GM21447 (cell line): ENCODE measurements at regions not wholly inside any gene's neighbourhood (a gene's known extent, or its start where the extent isn't known, plus 50 kb on each side); places are given as distances from the start of the nearest gene placed in this dataset.

ENCODE experiments used
- ATAC-seq: cut with Tn5 transposase; IDR thresholded peaks from one replicate; pipeline ENCODE4 v1.9.1; 2021; ENCODE audit not compliant: unreplicated experiment

DNA sequence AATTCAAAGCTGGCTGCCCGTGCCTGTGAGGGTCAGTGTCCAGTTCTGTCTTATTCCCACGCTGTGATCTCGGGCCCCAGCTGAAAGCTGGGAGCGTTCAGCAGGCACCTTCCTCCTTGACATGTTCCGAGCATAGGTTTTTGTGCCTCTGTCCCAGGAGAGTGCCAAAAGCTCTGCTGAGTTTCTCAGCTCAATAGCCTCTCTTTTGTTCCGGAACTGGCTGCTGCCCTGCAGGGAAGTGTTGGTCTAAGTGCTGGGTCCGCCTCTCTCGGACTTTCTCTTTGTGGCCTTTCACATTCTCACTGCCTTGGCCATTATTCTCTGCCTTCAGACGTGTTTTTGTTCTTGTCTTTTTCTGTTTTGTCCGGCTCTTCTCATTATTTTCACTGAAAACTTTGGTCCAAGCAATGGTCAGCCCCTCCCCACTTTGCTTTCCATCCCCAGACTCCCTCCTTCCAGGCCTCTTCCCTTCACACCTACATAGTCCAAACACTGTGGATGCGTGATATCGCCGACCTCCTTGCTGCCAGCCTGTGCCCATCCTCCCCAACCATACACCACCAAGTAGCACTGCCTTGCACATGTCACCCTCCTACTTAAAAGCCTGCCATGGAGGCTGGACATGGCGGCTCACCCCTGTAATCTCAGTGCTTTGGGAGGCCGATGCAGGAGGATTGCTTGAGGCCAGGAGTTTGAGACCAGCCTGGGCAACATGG lies 233.8 kb downstream of the RHOU start:
- no peak for ATAC-seq

DNA sequence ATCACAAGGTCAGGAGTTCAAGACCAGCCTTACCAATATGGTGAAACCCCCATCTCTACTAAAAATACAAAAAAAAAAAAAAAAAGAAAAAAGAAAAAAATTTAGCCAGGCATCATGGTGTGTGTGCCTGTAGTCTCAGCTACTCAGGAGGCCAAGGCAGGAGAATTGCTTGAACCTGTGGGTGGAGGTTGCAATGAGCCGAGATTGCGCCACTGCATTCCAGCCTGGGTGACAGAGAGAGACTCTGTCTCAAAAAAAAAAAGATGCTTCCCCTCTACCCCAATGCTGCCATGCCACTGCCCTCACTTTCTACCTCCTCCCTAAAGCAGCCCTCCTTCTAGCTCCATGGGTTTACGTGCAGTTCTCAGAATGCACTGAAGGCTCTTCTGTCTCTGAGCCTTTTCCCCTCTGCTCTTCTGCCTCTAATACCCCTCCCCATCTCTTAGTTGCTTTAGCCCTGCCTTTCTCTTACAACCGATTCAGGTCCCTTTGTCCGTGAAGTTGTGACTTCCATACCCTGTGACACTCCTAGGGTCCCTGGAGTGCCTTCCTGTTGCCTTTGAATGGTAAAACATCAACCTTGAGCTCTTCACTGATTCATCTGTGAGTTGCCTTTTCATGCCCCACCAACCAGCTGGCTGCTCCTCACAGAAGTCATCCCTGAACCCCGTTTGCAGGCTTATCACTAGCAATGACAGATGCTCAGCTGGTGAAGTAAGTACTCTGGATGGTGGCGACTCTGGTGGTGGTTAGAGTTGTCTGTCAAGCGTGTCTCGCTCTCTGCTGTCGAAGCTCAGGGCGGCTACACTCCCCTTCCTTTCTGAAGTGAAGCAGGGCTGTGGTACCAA lies 234.9 kb downstream of the RHOU start:
- no peak for ATAC-seq

DNA sequence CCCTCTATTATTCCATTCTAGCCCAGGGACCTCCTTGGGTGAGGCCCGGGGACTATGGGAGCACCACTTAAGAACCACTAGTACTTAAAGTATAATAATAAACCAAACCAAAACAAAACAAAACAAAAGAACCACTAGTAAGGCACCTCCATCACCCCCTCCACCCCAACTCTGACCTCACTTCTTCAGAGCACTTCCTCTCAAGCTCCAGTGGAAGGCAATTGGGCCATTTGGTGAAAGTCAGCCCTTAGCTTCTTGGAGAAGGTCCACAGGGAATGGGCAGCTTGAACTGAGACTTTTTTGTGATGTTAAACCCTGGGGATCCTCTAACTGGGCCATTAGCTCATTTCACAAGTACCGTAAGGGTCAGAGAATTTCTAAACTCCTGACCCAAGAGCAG lies 237.3 kb downstream of the RHOU start:
- ATAC-seq, result no peak

DNA sequence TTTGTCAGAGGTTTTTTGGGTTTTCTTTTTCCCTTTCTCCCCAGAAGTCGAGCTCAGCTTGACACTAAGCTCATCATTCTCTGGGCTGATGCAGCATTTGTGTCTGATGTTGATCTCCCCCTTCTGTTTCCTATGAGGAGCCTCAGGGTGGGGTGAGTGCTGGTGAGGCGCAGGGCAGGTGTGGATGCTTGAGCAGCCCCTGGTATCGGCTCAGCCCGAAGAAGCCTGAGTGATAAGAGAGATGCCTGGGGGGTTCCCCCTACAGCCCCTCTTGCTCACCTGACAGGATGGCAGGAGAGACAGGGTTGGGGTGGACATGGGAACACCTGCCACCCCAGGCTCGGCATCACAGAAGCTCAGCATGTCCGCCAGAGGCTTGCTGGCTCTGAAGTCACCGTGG lies 239.0 kb downstream of the RHOU start:
- ATAC-seq, result no peak

DNA sequence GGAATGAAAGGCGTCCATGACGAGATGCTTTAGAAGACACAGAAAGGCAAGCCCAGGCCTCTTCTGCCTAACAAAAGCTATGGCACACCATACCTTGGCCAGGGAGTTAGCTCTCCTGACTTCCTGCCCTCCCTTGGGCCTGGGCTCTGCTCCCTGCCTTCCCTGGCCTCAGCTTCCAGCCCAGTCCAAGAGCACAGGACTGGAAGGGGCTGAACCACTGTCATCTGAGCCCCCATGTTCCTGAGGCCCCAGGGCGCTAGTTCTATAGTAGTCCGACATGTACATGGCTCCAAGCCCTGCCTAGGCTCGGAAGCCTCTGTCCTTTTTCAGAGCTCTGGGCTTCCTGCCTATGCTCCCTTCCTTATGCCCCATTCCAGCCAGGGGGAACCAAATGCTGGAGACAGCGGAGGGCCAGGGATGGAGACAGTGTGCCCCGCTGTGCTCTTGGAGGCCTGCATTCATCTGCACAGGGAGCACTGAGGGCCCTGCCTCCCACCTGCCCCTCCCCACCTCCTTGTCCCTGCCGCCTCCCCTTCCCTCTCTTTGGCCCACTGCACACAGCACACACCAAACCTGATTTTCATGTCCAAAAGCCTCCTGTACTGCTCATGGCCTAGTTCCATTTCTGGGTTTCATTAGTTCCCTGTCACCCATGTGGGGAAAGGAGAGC lies 240.1 kb downstream of the RHOU start:
- ATAC-seq, result no peak

DNA sequence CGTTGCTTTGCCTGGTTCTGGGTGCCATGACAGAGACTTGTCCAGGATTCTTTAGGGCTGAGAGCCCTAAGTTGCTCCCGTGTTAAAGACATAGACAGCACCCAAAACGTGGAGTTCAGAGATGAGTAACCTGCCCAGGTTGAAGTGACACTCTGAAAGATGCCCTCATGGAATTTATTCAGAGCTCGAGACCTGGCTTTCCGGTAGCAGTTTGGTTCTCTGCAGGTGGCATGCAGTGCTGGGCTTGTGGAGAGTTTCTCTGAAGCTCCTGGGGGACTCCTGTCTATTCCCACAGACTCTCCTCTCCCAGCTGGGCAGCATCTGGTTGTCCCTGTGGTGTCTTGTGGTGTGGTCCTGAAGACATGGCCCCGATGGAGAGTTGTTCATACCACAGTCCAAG lies 241.0 kb downstream of the RHOU start:
- no peak for ATAC-seq

DNA sequence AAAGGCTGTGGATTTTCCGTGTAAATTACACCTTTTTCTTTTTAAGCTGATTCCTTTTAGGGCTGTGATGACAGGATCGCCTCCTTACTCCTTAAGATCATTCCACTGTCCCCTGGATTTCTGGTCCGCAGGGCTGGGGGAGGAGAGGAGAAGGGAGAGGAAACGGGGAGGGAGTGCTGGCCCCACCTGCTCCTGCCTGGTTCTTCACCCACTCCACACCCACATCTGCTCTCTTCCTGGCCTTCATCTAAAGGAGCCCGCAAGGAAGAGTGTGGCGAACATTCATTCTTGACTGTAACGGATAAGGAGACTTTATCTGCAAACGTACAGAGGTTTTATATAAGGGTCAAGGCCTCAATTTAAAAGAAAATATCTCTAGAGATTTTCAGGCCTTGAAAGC lies 242.0 kb downstream of the RHOU start:
- no peak for ATAC-seq

DNA sequence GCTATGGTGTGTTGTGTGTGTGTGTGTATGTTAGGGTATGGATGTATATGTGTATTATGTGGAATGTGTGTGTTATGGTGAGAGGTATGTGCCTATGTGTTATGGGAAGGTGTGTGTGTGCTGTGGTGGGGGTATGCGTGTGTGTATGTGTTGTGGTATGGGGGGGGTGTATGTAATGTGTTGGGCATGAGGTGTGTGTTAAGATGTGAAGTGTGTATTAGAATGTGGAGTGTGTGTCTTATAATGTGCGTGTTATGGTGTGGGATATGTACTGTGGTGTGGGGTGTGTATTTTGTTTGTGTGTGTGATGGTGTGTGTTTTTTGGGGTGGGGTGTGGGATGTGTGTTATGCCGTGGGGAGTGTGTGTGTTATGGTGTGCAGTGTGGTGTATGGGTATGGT lies 242.5 kb downstream of the RHOU start:
- ATAC-seq, result no peak

DNA sequence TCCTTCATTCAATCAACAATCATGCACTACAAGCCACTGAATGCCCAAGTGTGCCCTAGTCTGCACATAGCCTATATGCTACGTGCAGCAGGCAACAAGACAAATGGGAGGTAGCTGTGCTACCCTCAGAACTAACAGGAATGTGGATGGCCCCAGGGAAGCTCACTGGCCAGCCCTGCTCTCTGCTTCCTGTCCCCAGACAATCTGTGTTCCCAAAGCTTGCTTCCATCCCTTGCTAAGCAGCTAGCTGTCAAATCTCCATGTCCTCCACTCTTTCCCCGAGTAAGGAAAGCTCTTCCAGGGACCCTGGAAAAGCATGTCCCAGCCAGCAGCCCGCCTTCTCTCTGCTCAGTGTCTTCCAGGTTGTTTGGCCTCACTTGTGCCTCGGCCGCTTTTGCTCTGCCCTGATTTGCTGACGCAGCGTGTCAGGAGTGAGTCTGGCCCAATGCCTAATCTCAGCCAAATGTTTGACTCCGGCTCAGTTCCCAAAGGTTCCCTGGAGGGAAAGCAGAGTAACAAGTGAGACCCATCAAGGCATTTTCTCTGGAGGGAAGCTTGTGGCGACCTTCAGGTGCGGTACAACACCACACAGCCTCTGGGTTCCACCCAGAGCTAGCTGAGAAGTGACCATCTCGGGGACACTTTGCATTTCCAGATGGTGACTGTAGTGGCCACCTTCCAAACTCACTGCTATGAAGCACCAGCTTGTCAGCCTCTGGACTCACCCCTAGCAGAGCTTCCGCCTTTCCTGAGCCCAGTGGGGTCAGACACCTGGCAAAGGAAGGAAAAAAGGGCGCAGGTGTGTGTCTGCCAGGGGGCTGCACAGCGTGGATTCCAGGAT lies 243.4 kb downstream of the RHOU start:
- ATAC-seq, result no peak

DNA sequence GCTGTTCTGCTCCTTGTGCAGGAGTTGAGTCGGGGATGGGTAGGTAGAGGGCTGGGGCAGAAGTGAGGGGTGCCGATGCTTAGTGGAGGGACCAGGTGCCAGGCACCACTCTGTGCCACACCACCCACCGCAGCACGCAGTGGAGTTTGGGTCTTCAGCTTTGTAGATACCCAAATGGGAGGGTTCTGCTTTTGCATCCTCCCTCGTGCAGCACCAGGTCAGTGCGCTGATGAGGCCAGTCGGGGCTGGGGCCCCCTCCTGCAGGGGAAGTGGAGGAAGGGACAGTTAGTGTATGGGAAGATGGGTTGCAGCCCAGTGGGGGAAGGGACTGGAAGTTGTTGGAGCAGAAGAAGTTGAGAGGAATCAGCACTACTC lies 244.0 kb downstream of the RHOU start:
- ATAC-seq, result no peak

DNA sequence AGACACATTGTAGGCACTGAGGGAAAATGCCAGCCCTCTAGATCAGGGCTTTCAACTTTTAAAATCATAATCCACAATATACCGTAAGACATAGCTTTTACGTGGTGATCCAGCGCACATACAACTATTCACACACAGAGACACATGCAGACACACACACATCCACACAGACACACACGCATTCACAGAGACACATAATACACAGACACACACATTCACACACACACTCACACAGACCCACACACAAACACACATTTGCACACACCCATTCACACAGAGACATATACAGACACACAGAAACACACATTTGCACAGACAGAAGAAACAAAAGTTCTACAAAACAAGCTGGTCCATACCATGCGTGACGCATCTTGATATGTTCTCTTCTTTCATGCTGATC lies 244.5 kb downstream of the RHOU start:
- no peak for ATAC-seq

DNA sequence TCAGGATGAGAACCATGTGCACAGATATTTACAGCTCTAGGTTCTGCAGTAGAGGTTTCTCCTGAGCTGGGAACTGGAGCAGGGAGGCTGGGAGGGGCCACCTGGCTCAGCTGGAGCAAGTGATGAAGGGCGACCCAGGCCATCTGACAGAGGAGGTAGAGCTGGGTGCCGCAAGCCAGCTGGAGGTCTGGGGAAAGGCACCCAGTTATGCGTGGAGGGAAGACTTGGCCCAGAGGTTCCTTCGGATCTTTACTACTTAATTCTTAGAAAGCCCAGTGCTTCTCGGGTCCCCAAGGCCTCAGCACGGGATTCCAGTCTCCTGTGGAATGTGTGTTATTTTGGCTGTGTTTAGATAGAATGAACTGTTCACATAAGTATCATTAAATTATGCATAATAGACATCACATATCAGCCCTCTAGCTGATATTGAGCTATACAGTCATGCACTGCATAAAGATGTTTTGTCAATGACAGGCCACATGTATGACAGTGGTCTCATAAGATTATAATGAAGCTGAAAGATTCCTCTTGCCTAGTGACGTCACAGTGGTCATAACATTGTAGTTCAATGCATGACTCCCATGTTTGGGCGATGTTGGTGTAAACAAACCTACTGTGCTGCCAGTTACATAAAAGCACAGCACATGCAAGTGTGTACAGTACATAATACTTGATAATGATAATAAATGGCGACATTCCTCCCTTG lies 245.1 kb downstream of the RHOU start:
- ATAC-seq, result no peak

DNA sequence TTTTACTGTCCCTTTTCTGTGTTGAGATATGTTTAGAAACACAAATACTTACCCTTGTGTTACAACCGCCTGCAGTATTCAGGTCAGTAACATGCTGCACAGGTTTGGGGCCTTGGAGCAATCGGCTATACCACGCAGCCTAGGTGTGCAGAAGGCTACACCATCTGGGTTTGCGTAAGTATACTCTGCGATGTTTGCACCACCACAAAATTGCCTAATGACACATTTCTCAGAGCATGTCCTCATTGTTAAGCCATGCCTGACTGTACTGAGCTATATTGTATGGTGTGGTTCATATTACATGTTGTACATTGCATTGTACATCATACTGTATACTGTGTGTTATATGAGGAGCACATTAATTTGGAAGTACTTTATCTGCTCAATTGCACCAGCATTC lies 247.4 kb downstream of the RHOU start:
- ATAC-seq, result no peak

DNA sequence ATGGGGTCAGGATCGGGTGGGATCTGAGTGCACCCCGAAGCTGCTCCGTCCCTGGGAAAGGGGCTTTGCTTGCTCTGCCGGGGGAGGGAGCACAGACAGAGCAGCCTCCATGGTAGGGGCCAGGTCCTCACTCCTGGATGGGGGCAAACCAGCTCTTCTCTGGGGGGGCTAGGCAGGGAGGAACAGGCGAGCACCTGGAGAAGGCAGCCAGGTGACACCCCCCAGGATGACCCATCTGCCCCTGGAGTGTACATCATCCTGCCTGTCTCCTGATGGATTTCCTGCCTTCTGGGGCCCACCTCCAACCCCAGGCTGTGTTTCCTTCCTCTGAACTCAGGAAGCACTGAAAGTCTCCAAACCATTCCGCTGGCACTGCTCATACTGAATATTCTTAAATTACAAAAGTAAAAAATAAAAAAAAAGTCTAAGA lies 248.0 kb downstream of the RHOU start:
- no peak for ATAC-seq

DNA sequence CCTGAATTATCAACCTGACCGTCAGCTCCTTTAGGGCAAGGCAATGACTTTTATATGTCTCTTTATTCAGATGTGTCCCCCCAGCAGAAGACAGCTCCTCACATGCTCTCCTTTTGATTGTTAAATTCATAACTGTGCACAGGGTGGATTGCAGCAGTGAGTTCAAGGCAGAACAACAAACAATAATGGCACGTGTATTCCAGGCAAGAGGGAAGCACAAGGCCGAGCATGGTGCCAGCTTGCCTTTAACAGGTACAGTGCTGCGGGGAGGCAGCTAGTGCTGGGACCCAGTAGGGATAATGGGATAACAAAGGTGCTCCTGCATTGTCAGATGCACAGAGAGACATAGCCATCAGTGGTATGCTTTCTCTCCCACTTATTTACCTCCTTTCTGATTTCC lies 248.4 kb downstream of the RHOU start:
- ATAC-seq, result no peak

DNA sequence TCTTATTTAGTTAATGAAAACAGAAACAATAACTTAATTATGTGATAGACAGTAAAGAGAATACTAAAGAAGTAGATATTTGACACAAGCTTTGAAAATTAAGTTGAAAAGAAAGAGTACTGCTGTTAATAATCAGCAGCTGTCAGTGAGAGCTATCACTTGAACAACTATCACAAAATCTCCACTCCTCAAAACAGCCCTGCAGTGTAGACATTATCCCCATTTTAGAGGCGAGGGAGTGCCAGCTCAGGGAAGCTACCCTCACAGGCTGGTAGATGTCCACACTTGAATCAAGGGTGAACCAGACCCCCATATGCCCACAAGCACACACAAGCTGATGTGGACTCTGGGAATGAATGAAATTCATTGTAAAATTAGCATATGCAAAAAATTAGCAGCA lies 248.8 kb downstream of the RHOU start:
- no peak for ATAC-seq

DNA sequence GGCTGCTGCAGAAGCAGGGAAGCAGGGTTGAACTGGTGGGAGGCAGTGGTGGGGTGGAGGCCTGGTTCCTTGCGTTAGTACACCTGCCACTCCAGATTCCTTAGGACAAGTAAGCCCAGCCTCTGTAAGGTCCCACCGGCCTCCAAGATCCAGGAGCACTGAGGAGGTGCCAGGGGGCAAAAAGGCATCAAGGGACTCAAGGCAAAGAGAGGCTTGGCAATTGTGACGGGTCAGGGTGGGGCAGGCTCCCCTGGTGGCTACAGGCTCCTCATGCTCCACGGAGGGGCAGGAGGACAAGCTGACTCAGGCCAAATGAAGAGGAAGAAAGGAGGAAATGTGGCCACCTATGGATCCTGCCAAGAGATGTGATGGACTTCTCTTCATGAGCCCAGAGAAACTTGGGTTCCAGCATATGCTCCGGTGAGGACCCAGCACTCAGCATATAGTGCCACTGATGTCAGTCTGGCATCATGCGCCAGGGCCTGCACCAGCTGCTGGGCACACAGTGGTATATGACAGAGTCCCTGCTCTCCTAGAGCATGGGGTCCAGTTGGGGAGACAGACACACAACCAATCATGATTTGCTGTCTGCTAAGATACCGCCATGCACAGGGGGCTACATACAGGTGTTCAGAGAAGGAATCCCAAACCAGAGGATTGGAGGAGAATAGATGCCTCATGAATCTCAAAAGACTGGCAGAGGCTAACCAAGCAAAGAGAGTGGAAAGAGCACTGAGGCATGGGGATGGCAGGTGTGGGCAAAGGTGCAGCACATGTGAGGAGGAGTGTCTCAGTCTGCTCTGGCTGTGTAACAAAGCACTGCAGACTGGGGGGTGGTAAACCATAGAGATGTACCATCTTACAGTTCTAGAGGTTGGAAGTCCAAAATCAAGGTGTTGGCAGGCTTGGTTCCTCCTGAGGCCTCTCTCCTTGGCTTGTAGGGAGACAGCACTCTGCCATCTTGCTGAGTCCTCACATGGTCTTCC lies 249.7 kb downstream of the RHOU start:
- ATAC-seq, result no peak

DNA sequence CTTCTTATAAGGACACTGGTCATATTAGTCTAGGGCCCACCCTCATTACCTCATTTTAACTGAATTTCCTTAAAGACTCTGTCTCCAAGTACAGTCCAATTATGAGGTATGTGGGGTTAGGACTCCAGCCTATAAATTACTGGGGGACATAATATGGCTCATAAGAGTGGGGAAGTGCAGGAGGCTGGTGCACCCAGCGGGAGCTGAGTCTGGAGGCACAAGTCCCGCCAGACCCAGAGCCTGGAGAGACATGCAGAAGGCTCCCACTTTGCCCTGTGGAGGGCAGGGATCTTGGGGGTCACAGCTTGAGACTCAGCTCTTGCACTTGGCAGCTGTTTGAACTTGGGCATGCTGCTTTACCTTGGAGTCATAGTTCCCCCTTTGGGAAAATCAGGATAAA lies 250.4 kb downstream of the RHOU start:
- no peak for ATAC-seq
